GM12878 (cell line): ENCODE measurements at regions not wholly inside any gene's neighbourhood (a gene's known extent, or its start where the extent isn't known, plus 50 kb on each side); places are given as distances from the start of the nearest gene placed in this dataset.

Experiments
- ATAC-seq: fragments of 200-7000 bp; cut with Tn5 transposase; 3 replicates; pipeline ENCODE4 v1.9.1; 2020; ENCODE audit warnings: mild to moderate bottlenecking, moderate library complexity
- BruUV-seq: library from RNA; stranded (reverse); fragments of 400-500 nt; replicated peaks from 2 replicates; lab custom pipeline; 2021; lab: Mats Ljungman, UMichigan
- CTCF ChIA-PET: fragments of 300-600 bp; sonication (Branson Sonifier 250); formaldehyde crosslinking; extraction: SDS; loops from one replicate; lab custom pipeline; 2021; ENCODE audit warnings: inconsistent platforms; lab: Yijun Ruan, JAX
- POLR2A ChIA-PET: fragments of 350-600 bp; formaldehyde crosslinking; extraction: SDS; loops from one replicate; lab custom pipeline; 2021; ENCODE audit warnings: inconsistent platforms; lab: Charles Lee
- RAD21 ChIA-PET: fragments of 300-600 bp; sonication (Branson Sonifier 250); formaldehyde crosslinking; loops from one replicate; lab custom pipeline; 2023; ENCODE audit warnings: antibody characterized with exemption; ENCODE audit not compliant: unreplicated experiment; lab: Charles Lee
- SMC1A ChIA-PET: fragments of 300-600 bp; sonication (Branson Sonifier 250); formaldehyde crosslinking; loops from one replicate; lab custom pipeline; 2023; ENCODE audit not compliant: unreplicated experiment, uncharacterized antibody; lab: Charles Lee
- DNase-seq: peaks from one replicate; pipeline ENCODE4 v3.0.0-alpha.2; 2011; ENCODE audit warnings: low read depth, low spot score
- FAIRE-seq: peaks from 3 replicates; lab custom pipeline; 2011; peaks lifted over from hg19 to GRCh38; lab: Jason Lieb, UNC
- H2AFZ ChIP-seq: 2 replicates; pipeline ENCODE4 v1.6.0; 2011; ENCODE audit warnings: low read depth, low read length, control low read depth; ENCODE audit not compliant: control insufficient read depth
- H3K27ac ChIP-seq: 2 replicates; pipeline ENCODE4 v1.5.1; 2011; ENCODE audit warnings: control low read depth; ENCODE audit not compliant: control insufficient read depth, insufficient read depth
- H3K27me3 ChIP-seq, 2 experiments: replicated peaks in 1 of 2; 2 replicates each; pipeline versions ENCODE4 v1.6.0 to v1.6.1; 2011; ENCODE audit warnings: low read length in 1 of 2; ENCODE audit not compliant: control insufficient read depth in 2 of 2, insufficient read depth in 2 of 2
- H3K36me3 ChIP-seq, 2 experiments: 2 replicates each; pipeline ENCODE4 v1.5.1; 2011; ENCODE audit warnings: low read length in 1 of 2; ENCODE audit not compliant: control insufficient read depth in 2 of 2, insufficient read depth in 2 of 2
- H3K4me1 ChIP-seq: 2 replicates; pipeline ENCODE4 v1.6.1; 2011; ENCODE audit warnings: mild to moderate bottlenecking, low read length, moderate library complexity, mixed read lengths; ENCODE audit not compliant: control insufficient read depth, insufficient read depth
- H3K4me2 ChIP-seq: 2 replicates; pipeline ENCODE4 v1.6.0; 2011; ENCODE audit warnings: control low read depth; ENCODE audit not compliant: control insufficient read depth, insufficient read depth
- H3K4me3 ChIP-seq: fragments of 200-600 bp; sonication (generic); 2 replicates; pipeline ENCODE4 v1.5.1; 2016
- H3K79me2 ChIP-seq: 2 replicates; pipeline ENCODE4 v1.6.0; 2011; ENCODE audit warnings: low read length; ENCODE audit not compliant: control insufficient read depth, insufficient read depth
- H3K9ac ChIP-seq: 2 replicates; pipeline ENCODE4 v1.8.0; 2011; ENCODE audit warnings: low read length, control low read depth, mixed read lengths; ENCODE audit not compliant: control insufficient read depth, insufficient read depth
- H3K9me3 ChIP-seq: replicated peaks from 3 replicates; pipeline ENCODE4 v1.5.1; 2011; ENCODE audit warnings: mild to moderate bottlenecking, low read length; ENCODE audit not compliant: control insufficient read depth, insufficient read depth
- H4K20me1 ChIP-seq: 2 replicates; pipeline ENCODE4 v1.6.0; 2011; ENCODE audit not compliant: control insufficient read depth, insufficient read depth
- CHD2 ChIP-seq: IDR thresholded peaks from 2 replicates; pipeline ENCODE4 v1.6.1; 2011; ENCODE audit warnings: low read depth, low read length, improper control_type of control experiment, borderline replicate concordance
- ETV6 ChIP-seq, 2 experiments: fragments of 450-650 bp in 1 of 2; IDR thresholded peaks in 1 of 2; conservative IDR thresholded peaks in 1 of 2; 2 replicates each; pipeline ENCODE4 v1.6.1; 2014; ENCODE audit warnings: antibody characterized with exemption in 1 of 2, borderline replicate concordance in 1 of 2, low read depth in 1 of 2, mild to moderate bottlenecking in 1 of 2, moderate library complexity in 1 of 2
- IRF4 ChIP-seq: IDR thresholded peaks from 2 replicates; pipeline ENCODE4 v1.6.1; 2011; ENCODE audit warnings: low read depth, low read length
- PAX5 ChIP-seq: IDR thresholded peaks from 2 replicates; pipeline ENCODE4 v1.6.1; 2011; ENCODE audit warnings: low read depth, low read length, borderline replicate concordance
- WGBS: methylation state at CpG from one replicate; pipeline ENCODE4 v1.1.6; 2016; ENCODE audit warnings: low lambda C conversion rate; ENCODE audit not compliant: insufficient replicate concordance, insufficient coverage; ENCODE audit errors: missing lambda C conversion rate; 5-methylcytosine and 5-hydroxymethylcytosine counted together
- in situ Hi-C: fragments of 300-500 bp; cut with MboI; formaldehyde crosslinking; loops from 9 replicates; pipeline ENCODE4 v1.14.3; 2018; ENCODE audit warnings: mixed read lengths
- intact Hi-C: fragments of 100-400 bp; cut with micrococcal nuclease; formaldehyde crosslinking; loops from one replicate; pipeline ENCODE4 v1.14.2; 2022; ENCODE audit not compliant: unreplicated experiment
- TF ChIP-seq, protein P1 (sequence below): IDR thresholded peaks from 2 replicates; pipeline ENCODE4 v1.6.1; 2011; ENCODE audit warnings: mild to moderate bottlenecking, low read depth, low read length, moderate library complexity; ENCODE audit not compliant: insufficient replicate concordance
- TF ChIP-seq, protein P2 (sequence below): fragments of 450-650 bp; IDR thresholded peaks from 2 replicates; pipeline ENCODE4 v1.6.1; 2017; ENCODE audit warnings: mild to moderate bottlenecking, moderate library complexity
- TF ChIP-seq, protein P3 (sequence below): fragments of 450-650 bp; IDR thresholded peaks from 2 replicates; pipeline ENCODE4 v1.6.1; 2018; ENCODE audit warnings: mild to moderate bottlenecking, low read depth, moderate library complexity; ENCODE audit not compliant: partially characterized antibody

DNA sequence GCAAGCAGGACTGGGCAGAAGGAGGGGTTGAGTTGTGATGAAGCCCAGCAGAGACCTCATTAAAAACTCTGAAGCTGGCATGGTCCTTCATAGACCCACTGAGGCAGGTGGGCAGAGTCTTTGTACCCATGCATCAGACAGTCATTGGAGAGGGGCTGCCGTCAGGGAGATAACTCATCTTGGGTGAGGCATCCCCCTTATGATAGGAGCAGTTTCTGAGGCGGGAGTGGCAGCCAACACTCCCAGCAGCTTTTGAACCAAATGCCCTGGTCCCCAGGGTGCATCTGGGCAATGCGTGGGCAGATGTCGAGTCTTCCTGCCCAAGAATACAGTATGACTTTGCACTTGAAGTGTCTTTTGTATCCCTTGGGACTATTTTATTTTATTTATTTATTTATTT lies 68.1 kb downstream of the HTR5A start:
- no peaks in the 10 kb centered on the region for H3K36me3 ChIP-seq
- no peak overlapping the region for H3K27ac ChIP-seq
- H3K9ac ChIP-seq = no peak overlapping the region
- no peaks in the 10 kb centered on the region for H3K27me3 ChIP-seq
- TF ChIP-seq, protein P1, sequence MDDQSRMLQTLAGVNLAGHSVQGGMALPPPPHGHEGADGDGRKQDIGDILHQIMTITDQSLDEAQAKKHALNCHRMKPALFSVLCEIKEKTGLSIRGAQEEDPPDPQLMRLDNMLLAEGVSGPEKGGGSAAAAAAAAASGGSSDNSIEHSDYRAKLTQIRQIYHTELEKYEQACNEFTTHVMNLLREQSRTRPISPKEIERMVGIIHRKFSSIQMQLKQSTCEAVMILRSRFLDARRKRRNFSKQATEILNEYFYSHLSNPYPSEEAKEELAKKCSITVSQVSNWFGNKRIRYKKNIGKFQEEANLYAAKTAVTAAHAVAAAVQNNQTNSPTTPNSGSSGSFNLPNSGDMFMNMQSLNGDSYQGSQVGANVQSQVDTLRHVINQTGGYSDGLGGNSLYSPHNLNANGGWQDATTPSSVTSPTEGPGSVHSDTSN = no peak
- TF ChIP-seq, protein P2, sequence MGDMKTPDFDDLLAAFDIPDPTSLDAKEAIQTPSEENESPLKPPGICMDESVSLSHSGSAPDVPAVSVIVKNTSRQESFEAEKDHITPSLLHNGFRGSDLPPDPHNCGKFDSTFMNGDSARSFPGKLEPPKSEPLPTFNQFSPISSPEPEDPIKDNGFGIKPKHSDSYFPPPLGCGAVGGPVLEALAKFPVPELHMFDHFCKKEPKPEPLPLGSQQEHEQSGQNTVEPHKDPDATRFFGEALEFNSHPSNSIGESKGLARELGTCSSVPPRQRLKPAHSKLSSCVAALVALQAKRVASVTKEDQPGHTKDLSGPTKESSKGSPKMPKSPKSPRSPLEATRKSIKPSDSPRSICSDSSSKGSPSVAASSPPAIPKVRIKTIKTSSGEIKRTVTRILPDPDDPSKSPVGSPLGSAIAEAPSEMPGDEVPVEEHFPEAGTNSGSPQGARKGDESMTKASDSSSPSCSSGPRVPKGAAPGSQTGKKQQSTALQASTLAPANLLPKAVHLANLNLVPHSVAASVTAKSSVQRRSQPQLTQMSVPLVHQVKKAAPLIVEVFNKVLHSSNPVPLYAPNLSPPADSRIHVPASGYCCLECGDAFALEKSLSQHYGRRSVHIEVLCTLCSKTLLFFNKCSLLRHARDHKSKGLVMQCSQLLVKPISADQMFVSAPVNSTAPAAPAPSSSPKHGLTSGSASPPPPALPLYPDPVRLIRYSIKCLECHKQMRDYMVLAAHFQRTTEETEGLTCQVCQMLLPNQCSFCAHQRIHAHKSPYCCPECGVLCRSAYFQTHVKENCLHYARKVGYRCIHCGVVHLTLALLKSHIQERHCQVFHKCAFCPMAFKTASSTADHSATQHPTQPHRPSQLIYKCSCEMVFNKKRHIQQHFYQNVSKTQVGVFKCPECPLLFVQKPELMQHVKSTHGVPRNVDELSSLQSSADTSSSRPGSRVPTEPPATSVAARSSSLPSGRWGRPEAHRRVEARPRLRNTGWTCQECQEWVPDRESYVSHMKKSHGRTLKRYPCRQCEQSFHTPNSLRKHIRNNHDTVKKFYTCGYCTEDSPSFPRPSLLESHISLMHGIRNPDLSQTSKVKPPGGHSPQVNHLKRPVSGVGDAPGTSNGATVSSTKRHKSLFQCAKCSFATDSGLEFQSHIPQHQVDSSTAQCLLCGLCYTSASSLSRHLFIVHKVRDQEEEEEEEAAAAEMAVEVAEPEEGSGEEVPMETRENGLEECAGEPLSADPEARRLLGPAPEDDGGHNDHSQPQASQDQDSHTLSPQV = no peak
- TF ChIP-seq, protein P3, sequence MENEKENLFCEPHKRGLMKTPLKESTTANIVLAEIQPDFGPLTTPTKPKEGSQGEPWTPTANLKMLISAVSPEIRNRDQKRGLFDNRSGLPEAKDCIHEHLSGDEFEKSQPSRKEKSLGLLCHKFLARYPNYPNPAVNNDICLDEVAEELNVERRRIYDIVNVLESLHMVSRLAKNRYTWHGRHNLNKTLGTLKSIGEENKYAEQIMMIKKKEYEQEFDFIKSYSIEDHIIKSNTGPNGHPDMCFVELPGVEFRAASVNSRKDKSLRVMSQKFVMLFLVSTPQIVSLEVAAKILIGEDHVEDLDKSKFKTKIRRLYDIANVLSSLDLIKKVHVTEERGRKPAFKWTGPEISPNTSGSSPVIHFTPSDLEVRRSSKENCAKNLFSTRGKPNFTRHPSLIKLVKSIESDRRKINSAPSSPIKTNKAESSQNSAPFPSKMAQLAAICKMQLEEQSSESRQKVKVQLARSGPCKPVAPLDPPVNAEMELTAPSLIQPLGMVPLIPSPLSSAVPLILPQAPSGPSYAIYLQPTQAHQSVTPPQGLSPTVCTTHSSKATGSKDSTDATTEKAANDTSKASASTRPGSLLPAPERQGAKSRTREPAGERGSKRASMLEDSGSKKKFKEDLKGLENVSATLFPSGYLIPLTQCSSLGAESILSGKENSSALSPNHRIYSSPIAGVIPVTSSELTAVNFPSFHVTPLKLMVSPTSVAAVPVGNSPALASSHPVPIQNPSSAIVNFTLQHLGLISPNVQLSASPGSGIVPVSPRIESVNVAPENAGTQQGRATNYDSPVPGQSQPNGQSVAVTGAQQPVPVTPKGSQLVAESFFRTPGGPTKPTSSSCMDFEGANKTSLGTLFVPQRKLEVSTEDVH = no peak
- TF ChIP-seq CHD2 (no peak), ETV6 (conservative IDR thresholded peaks at IDR 0.05 in 1 of 2, IDR thresholded peaks at IDR 0.05 in 1 of 2; ENCODE audit: borderline replicate concordance in 1 of 2, low read depth in 1 of 2) (no peak), PAX5 (no peak), IRF4 (no peak)
- TF ChIP-seq, all 136 proteins: peak for 0
- H3K4me3 ChIP-seq = no peak overlapping the region
- no TSS peak for BruUV-seq
- ChIA-PET SMC1A (no interaction called here), RAD21 (no interaction called here), POLR2A (no interaction called here), CTCF (no interaction called here)
- no peak overlapping the region for H3K4me2 ChIP-seq
- FAIRE-seq = no peak
- DNase-seq = no peak
- no peak for ATAC-seq
- no peaks in the 10 kb centered on the region for H3K4me1 ChIP-seq
- H2AFZ ChIP-seq = no peak overlapping the region
- no peaks in the 10 kb centered on the region for H3K79me2 ChIP-seq
- H4K20me1 ChIP-seq = no peaks in the 10 kb centered on the region
- intact Hi-C loops (no loop called here), in situ Hi-C loops (no loop called here)
- H3K9me3 ChIP-seq = no peaks in the 10 kb centered on the region; the same call in 2 of the 3 replicates
- WGBS = 14% methylated on average over 4 of the region's 4 CpGs
